Kasumi-1 (cell line): ENCODE measurements at regions not wholly inside any gene's neighbourhood (a gene's known extent, or its start where the extent isn't known, plus 50 kb on each side); places are given as distances from the start of the nearest gene placed in this dataset.
"Not testable (repeated sequence)": the region's sequence is repeated elsewhere in the genome, so short reads cannot be mapped to it uniquely, and the experiment has no call there.

ENCODE experiments used
- DNase-seq, 2 experiments: peaks; one replicate each; lab custom pipeline; 2025; lab: John Stamatoyannopoulos, UW

DNA sequence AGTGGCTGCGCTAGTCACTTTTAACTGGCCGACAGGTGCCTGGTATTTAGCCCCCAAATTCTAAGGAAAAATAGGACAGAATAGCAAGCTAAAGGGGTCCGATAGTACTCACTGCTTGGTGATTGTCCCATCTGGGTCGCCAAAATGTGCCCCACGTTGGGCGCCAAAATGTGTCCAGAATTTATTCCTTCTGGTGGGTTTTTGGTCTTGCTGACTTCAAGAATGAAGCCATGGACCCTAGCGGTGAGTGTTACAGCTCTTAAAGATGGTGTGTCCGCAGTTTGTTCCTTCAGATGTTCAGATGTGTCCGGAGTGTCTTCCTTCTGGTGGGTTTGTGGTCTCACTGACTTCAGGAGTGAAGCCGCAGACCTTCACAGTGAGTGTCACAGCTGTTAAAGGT is 144.8 kb upstream of the XIRP2 start:
- DNase-seq: not testable (repeated sequence)

DNA sequence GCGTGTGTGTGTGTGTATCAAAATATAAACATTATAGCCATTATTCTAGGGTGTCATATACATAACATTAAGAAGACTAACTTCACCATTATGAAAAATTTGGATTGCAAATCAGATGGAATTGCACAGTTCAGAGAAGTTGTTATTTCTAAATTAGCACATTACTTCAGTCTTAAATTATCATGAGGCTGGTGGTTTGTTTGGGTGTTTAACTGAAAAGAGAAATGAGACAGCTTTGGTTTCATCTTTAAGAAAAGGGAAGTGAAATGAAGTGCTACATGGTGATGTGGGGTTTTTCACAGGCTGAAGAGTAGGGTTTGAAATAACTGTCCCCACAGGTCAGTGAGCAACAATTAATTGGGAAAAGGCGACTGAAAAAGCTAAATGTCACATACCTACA is 161.2 kb upstream of the XIRP2 start:
- peak; percentile 45 to 58 for DNase-seq

DNA sequence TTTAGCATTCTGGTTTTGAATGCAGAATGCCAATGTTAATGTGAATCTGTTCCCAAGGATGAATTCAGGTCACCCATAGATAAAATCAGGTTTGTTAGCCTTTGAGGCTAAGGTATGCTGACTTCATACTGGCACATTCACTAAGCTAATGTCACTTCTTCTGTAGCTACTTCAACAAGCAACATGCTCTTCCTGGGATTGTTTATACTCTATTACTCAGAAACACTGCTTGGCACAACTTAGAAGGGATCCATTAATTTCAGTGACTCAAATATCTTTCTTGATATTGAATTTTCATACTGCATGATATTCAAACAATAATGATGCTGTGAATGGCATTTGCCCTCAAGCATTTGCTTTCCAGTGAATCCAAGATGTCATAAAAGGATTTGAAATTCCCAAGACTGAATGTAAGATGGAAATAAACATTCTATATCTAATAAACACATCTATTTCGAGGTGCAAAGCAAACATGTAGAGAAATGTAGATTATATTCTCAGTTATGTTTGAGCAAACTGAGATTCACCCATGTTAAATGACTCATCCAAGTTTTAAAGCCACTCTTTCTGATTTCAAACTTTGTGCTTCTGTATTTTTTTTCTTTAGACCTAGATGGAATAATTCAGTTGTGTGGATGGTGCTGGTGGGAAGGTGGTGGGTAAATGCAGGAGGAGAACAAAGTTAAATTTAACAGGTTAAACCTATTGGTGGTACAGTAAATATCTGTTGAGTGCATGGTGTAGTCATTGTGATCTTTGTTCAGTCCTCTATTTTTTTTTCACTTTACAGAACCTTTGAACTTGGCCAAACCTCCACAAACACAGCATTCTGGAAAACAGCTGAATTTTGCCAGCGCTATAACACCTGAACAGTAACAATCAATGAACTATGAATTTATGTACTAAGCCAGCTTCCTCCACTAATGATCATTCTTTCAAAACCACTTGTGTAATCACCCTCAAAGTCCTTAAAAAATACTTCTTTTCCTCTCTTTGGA is 162.1 kb upstream of the XIRP2 start:
- no peak for DNase-seq

DNA sequence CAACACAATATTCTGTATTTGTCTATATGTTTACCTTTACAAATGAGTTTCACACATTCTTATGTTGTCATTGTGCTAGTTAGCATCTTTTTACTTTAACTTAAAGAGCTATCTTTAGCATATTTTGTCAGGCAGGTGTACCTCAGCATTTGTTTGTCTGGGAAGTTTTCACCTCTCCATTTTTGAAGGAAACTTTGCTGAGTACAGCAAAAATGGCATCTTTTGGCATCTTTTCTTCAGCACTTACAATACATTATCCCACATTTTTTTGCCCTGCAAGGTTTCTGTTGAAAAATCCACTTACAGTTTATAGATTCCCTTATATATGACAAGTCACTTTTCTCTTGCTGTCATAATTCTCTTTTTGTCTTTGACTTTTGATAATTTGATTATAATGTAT is 171.3 kb upstream of the XIRP2 start:
- DNase-seq: no peak

DNA sequence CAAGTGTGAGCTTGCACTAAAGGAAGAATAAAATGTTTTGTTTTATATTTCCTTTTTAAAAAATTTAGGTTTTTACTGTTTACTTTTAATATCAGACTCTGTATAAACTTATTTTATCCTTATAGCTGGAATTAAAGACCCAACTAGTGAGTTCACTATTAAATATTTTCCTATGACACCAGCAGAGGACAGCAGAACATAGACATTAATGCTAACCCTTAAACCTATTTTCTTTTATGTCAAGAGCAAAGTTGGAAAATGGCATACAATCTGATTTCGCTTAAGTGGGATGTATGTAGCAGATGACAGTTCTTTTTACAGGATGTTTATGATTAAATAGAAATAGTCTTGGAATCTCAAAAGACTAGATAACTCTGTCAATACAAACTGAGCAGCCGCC is 188.2 kb upstream of the XIRP2 start:
- peak; percentile 49 to 64 for DNase-seq

DNA sequence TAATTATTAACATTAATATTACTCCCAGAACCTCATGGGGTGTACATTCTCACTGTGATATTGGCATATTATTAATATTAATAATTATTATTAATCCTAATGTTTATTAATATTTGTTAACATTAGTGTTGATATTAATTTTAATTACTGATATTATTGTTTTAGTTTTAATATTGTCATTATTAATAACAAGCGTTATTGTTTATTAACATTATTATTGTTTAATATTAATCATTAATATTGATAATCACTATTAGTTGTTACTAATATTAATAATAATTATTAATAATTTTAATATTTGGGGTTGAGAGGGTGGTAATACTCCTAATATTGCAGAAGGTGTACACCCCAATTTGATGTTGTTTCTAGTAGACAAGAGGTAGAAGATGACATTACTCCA is 193.1 kb upstream of the XIRP2 start:
- DNase-seq: no peak

DNA sequence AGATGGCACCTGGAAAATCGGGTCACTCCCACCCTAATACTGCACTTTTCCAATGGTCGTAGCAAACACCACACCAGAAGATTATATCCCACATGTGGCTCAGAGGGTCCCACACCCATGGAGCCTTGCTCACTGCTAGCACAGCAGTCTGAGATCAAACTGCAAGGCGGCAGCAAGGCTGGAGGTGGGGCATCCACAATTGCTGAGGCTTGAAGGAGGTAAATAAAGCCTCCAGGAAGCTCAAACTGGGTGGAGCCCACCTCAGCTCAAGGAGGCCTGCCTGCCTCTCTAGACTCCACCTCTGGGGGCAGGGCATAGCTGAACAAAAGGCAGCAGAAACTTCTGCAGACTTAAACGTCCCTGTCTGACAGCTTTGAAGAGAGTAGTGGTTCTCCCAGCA is 192.0 kb upstream of the SCN7A start:
- not testable (repeated sequence) for DNase-seq

DNA sequence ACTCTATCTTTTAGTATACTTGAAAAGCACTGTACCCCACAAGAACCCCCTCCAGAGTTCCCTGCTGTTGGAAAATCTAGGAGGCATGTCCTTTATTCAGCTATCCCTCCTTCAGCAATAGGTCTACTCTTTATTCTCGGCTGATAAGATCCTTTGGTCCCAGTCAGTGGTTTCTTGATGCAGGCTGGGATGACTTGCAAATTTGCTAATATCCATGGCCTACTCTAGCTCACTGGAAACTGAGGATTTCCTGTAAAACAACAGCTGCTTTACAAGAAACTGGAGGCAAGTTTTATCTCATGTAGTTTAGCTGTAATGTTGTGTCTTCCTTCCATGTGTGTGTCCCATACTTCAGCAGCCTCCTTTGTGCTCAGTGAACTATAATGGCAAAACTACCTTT is 183.9 kb upstream of the SCN7A start:
- no peak for DNase-seq

DNA sequence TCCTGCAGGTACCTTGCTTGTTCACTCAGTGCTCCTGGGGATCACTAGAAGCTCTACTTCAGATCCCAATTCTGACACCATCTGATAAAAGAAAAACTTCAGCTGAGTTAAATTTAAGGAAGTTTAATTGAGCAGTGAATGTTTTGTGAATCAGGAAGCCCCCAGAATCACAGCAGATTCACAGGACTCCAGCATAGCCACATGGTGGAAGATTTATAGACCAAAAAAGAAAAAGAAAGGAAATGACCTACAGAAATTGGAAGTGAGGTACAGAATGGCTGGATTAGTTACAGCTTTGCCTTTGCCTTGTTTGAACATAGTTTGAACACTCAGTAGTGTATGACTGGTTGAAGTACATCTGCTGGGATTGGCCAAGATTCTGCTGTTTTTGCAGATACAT is 182.7 kb upstream of the SCN7A start:
- DNase-seq: no peak

DNA sequence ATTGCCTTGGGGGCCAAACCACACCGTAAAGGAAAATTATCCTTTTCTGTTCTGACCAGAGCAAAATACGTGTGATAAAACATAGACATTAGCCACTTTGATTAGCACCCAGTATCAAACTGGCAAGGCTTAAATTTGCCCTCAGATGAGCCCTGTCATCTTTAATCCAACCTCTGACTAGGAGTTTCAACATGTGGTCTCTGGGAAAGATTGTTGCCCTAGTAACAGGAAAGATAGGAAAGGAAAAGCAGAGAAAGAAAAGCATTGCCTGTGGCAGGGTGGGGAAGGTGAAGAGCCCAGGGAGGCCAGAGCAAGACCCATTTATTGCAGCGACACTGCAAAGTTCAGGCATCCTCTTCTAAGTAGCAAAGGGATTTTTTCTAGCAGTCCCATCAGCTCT is 181.5 kb upstream of the SCN7A start:
- no peak for DNase-seq

DNA sequence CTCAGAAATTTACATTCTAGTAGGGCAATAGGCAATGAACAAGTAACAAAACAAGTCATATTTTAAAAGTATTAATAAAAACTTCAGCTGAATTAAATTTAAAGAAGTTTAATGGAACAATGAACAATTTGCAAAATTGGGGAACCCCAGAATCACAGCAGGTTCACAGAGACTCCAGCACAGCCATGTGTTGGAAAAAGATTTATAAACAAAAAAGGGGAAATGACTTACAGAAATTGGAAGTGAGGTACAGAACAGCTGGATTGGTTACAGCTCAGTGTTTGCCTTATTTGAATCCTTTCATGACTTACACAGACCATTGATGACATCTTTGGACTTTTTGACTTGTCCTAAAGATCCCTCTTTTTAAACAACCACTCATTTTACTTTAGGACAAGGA is 179.9 kb upstream of the SCN7A start:
- no peak for DNase-seq

DNA sequence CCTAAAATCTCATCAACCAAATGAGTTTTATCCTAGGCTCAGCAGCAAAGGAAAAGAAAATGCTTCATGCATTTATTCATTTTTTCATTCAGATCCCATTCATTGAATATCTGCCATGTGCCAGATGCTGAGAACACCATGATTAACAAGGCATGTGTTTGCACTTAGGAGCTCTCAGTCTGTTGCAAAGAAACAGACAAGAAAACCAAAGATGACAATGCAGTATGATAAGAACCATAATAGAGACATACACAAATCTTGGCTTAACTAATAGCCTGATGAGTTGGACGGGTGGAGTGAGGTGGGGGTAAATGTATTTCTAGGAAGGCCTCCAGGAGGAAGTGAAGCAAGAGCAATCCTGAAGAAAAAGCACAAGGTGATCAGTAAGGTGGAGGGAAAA is 177.8 kb upstream of the SCN7A start:
- no peak for DNase-seq

DNA sequence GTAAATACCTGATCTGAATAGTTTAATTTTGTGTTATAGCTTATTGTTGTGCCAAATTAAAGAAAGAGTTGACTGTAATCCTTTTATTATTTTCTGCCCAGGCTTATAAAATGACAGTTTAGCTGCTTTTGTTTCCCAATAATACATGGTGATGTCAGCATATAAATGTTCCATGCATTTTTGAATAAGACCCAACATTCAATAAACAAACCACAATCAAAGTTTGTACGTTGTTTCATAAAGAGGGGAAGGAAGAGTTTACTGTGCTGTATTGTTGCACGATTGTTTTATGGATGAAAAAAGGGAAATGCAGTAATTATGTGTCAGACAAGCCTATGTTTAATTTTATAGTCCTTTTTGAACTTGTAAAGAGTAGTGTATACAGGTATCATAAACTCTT is 177.2 kb upstream of the SCN7A start:
- DNase-seq: no peak

DNA sequence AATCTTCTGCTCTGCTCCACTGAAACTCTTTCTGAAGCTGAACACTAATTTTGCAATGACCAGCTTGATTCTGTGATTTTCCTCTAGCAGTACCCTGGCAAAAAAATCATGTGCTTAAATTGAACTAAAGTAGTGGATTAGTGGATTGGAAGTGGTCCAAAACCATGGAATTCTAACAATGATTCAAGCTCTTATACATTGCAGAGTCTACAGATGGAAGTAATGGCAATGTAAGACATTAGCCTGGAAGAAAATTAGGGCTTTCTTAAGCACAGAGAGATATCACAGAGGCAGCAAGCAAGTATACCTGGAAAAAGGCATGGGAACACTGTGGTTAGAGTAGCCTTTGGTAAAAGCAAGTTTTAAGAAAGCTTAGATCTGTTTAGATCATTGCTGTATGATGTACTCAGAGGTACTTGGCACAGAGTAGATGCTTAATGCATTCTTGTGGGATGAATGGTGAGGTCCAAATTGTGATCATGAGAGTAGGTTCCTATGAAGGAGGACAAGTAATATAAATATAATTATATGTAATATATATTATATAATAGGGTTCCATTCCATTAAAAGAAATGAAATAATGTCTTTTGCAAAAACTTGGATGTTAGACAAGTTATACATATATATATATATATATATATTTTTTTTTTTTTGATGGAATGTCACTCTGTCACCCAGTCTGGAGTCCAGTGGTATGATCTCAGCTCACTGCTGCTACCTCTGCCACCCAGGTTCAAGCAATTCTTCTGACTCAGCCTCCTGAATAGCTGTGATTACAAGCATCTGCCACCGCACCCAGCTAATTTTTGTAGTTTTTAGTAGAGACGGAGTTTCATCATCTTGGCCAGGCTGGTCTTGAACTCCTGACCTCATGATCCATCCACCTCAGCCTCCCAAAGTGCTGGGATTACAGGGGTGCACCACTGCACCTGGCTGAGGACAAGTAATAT is 172.2 kb upstream of the SCN7A start:
- DNase-seq: no peak

DNA sequence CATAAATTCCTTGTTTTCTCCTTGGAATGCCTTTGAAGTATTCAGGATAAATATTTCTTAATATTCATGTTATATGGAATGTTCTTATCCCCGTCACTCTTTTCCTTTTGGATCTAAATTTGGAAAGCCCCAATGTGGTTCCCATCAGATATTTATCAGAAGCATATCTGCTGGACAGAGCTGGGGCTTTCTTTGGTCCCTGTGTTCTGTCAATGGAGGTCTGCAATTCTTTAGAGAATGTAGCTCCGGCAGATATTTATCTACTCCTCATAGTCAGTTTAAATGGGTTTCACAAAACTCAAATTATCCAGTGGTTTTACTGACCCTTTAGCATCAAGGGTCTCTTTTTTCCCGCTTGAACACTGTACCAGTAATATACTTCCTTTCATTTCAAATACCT is 167.8 kb upstream of the SCN7A start:
- no peak for DNase-seq

DNA sequence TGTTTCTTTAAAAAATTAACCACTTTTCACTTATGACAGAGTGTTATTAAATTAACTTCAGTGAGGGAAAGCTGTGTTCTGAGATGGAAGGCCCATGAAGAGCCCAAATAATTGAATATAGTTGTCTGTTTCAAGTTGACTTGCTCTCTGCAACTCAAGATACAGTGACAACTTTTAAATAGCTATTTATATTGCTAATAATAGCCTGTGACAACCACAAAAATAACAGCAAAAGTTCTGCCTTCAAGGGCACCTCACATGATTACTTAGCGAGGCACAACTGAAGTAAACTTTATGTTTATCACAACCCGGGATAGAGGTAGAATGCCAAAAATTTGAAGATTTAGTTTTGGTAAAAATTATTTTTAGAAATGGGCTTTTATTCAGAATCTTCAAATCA is 167.3 kb upstream of the SCN7A start:
- DNase-seq: no peak

DNA sequence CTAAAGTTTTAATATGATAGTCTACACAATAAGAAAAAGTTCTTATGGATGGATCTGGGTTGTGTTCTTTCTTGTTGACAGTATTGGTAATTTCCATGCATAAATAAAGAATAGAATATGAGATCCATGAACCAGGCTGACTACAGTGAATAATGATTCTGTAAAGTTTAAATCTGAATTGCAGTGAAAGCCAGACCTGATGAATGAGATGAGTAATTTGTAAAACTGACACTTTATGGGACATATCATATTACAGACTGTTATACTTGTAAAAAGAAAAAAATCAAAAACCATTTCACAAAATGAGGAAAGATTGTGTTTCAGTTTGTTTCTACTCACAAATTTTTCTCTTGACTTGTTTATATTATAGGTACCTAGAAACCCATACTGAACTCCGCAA is 164.9 kb upstream of the SCN7A start:
- no peak for DNase-seq

DNA sequence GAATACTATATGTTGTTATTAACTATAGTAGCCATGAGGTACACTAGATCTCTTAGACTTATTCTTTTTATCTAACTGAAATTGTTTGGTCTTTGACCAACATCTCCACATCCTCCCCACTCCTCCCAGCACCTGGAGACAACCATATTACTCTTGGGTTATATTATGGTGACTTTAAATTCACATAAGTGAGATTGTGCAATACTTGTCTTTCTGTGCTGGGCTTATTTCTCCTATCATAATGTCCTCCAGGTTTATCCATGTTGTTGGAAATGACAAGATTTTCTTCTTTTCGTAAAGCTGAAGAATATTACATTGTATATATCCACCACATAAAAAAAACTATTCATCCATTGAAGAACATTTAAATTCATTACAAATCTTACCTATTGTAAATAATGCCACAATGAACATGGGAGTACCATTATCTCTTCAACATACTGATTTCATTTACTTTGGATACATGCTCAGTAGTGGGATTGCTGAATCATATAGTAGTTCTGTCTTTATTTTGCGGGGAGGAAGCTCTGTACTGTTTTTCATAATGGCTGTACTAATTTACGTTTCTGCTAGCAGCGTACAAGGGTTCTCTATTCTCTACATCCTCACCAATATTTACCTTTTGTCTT is 159.2 kb upstream of the SCN7A start:
- DNase-seq: no peak

DNA sequence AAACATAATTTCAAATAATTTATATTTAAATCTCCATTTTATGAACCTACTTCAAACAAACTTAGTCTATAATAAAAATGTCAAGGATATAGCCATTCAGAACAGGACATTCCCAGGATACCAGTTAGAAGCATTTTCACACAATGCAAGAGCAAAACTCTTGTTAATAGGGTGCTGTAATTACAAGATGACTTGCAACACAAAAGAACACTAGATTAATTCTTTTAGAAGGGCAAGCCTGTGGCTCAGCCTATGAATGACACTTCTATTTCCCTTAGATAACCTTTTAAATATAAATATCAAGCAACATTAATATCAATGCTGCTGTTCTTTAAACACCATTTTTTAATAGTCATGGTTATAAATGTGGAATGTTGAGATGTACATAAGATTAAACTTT is 157.9 kb upstream of the SCN7A start:
- no peak for DNase-seq

DNA sequence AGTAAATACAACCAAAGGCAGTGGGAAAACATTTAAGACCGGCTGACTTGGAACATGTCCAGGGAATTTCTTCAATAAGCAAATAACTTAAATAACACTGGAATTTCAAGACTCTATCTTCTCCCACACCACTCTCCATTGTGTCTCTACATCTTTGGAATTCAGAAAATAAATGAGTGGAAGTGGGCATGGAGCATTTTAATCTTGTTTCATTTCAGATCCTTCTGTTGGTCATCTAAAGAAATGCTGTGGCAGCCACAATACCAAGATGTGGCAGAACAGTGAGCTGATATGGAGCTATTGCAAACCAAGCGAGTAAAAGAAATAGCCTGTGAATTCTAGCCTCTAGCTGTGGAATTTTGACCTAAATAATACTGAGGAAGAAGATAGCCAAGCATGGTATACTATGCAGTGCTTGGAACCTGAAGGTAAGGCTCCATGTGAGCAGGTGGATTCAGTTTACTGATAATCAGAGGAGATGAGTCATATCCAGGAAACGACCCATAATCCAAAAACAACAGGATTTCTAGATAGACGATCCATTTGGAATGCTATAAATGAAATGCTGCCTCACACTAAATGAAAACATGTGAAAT is 157.1 kb upstream of the SCN7A start:
- DNase-seq: no peak

DNA sequence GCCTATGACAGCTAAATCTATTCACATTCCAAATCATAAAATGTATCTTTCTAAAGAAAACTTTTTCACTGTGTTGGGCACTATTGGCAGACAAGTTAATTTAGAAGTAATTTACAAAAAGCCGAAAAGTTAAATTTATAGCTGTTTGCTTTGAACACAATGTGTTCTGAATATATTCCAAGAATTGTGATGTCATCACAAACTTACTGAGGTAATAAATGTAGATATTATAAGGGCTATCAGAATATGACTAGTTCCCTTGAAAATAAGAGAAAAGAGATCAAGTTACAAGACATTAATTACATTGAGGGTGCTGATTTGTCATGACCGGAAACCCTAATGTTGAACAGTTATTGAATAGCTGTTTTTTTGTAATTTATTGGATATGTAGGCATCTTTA is 153.9 kb upstream of the SCN7A start:
- DNase-seq: no peak

DNA sequence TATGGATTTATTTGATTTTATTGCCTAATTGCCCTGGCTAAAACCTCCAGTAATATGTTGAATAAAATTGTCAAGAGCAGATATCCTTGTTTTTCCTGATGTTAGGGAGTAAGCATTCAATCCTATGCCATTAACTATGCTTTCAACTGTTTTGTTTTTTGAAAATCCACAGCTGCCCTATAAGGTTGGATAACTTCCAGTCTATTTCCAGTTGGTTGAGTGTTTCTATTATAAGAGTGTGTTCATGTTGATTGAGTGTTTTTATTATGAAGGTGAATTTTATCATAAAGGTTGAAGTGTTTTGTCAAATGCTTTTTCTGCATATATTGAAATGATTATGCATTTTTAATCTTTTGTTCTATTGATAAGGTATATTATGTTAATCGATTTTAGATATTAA is 149.9 kb upstream of the SCN7A start:
- no peak for DNase-seq
